ENCODE measurements at regions not wholly inside any gene's neighbourhood (a gene's known extent, or its start where the extent isn't known, plus 50 kb on each side); places are given as distances from the start of the nearest gene placed in this dataset.

- DNase-seq = no peak
Measured at GRCh38 chr5:97406946-97407676, 224.1 kb upstream of the RIOK2 start.

- no peak for DNase-seq
Measured at GRCh38 chr5:97408331-97408730, 225.3 kb upstream of the RIOK2 start.

GRCh38 chr5:97412959-97413358 is 229.9 kb upstream of the RIOK2 start:
- no peak for DNase-seq

- DNase-seq = no peak
Measured at GRCh38 chr5:97417986-97418385, 234.9 kb upstream of the RIOK2 start.

GRCh38 chr5:97418462-97418861 is 235.4 kb upstream of the RIOK2 start:
- DNase-seq = no peak

GRCh38 chr5:97420646-97421045 is 237.6 kb upstream of the RIOK2 start:
- no peak for DNase-seq

- DNase-seq = no peak
Measured at GRCh38 chr5:97422678-97423077, 239.6 kb upstream of the RIOK2 start.

- peak in 1 of 5 donors; percentile 4 for DNase-seq
Measured at GRCh38 chr5:97425511-97425910, 242.5 kb upstream of the RIOK2 start.

DNA sequence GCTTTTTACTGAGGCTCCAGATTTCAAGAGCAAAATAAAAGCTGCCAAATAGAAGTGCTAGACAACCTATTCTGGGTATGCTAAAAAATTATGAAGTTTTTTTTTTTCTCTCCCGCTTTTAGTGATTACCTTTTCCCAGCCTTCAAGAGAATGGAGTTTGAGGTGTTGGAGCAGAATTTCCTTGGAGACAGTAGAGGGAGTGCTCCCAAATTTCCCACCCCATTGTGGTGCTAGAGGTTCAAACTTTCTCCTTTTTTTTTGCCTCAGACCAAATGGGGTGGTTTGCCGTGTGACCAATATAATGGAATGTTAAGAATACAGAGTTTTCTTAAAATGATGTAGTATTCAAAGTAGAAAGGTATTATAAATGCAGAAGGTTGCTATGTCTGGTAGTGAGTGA is 244.2 kb upstream of the RIOK2 start:
- no peak for DNase-seq

DNA sequence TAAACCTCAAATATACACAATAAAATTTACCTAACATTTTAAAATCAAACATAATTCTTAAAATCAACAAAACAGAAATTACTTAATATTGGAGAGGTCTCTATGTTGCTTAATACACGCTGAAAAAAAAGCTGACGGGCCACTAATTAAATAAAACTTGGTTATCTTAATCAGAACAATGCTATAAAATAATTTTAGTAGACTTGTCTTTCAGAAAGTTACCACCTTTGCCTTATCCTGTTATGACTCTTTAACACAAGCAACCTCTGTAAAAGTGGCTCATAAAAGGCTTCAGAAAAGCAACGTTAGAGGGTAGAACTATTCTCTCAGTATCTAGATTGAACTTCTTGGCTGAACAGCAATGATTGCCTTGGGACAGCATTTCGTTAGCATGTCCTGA is 251.0 kb upstream of the RIOK2 start:
- no peak for DNase-seq

DNA sequence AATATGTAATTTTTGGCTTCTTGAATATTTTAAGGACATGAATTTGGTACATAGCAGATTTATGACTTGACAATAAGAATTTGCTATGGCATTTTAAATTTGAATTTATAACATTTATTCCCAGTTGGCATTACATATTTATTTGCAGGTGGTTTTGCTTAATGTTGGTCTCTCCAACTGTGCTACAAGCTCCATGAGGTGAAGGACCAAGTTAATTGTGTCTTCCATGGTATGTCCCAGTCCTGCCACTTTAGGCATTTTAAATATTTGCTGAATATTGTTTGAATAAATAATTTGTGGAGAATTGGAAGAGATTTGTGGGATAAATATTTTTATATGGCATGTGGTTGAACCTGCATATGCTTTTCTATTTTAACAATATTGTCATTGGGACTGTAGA is 253.4 kb upstream of the RIOK2 start:
- DNase-seq = no peak

DNA sequence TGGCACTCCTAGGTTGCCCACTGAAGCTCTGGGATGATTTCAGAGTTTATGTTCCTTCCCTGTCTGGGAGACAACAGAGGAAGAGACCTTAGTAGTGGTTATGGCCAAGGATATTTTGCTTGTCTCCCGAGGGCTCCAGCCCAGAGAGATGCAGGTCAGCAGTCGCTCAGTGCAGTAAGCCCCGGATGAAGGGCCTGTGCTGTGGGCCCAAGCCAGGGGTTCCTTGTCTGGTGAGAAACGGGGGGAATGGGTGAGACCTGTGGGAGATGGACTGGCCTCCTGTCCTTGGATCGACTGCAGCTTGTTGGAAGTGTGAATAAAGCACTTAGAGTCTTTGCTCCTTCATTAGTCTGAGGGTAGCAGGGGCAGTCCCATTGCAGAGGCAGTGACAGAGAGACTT is 260.7 kb upstream of the RIOK2 start:
- no peak for DNase-seq

DNA sequence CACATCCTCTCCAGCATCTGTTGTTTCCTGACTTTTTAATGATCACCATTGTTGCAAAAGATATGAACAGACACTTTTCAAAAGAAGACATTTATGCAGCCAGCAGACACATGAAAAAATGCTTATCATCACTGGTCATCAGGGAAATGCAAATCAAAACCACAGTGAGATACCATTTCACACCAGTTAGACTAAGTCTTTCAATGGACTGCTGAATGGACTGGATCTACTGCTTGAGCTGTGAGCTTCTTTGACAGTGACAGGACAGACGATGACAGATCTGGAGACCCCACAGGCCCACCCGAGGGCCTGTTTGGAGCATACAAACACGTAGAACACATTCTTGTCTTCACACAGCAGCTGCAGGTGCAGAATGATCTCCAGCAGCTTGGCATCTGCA is 266.1 kb upstream of the RIOK2 start:
- DNase-seq = no peak

DNA sequence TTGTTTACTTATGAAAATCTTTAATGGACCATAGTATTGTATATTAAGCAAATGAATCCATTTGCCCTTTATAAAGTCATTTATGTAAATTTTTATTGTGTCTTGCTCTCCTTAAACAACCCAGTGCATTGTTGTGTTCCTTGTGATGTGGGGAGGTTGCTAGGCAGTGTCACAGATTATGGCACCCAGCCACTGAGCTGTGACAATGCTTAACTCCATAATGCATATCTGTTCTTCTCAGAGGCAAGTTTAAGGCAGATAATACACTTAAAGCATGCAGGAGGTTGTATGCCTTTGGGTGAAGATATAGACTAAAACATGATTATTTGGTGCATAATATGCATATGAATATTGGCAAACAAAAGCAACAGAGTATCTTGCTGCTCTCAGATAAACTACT is 269.6 kb upstream of the RIOK2 start:
- no peak for DNase-seq

DNA sequence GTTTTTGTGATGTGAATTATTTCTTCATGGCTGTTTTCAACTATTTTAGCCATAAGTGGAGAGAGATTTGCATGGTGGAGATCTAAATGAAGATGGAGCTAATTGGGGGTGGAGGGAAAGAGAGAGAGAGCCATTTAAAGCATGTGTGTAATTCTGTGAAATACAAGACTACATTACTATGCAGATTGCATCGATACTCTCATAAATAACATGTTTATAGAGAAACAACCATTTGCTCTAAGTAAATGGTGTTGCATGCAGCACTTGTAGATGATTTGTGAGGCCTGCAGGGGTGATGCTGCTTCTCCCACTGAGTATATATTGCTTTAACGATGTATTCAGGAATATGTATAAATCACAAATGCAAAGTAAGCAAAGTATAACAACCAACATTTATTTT is 270.2 kb upstream of the RIOK2 start:
- no peak for DNase-seq

- no peak for DNase-seq
Measured at GRCh38 chr5:97454015-97454414, 271.0 kb upstream of the RIOK2 start.

- DNase-seq = no peak
Measured at GRCh38 chr5:97455996-97456395, 272.9 kb upstream of the RIOK2 start.

DNA sequence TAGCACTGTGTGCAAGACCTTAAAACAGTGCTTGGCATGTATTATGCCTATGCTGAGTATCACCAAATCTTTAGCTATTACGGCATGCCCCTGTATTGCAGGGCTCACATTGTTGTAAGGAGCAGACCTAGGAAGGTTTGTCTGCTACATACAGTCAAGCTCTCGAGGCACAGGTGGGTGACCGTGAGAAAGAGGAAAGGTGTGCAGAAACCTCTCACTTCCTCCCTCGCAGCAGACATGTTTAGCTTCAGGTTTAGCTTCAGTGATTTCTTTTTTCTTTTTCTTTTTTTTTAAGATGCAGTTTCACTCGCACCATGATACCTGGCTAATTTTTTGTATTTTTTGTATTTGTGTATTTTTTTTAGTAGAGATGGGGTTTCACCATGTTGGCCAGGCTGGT is 275.8 kb upstream of the RIOK2 start:
- no peak for DNase-seq

DNA sequence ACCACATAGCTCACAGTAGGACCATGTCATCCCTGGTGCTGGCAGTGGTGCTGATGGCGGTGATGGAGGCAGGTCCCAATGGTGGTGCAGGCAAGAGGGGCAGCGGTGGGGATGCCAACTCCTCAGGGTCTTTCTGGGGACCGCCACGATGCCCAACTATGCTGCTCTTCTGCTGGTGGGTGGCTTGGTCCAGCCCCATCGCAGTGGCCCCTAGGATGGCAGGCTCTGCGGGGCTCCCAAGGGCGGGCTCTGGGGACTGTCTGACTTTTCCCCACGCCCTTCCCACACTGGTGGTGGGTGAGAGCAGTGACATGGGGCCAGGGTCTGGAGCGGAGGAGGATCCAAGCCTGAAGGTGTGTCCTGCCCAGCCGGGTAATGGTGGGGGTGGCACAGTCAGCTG is 288.9 kb upstream of the RIOK2 start:
- DNase-seq = no peak

DNA sequence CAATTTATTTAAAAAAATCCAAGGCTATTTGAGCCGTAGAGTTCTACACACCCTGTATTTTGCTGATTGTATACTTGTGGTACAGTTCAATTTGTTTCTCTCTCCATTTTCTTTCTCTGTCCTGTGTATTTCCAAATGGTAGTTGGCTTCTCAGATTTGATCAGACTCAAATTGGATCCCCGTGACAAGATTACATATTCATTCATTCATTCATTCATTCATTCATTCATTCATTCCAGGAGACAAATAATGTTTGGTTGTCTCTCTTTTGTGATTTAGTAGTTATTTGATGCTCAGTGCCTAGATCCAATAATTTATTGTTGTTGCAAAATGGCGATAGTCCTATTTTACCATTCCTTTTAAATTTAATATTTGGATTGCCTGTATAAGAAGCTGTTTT is 292.8 kb upstream of the RIOK2 start:
- no peak for DNase-seq

DNA sequence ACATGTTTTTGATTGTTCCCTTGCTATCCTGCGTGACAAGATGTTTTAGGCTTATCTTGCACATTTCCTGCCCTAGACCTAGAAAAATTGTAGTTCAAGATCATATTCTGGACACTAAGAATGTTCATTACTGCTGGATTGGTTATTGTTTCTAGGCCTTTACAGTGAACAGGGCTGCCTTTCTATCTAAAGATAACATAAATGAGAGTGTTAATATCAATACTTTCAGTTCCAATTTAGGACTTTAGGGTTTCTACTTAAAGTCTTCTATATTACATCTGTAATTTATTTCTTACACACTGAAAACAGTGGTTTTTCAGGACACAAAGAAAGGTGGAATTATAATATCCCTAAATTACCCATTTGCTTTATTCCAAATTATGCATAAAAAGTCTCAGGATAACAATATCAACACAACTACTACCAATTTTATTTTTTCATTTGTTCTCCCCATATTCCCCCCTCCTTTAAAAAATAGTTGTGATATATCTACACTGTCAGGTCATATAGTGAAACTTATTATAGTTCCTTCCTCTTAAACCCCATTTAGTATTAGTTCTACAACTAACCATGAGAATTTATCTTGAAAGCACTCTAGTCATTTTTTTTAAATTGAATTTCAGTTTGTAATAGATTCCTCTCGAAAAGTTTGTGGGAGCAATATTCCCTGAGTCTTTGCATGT is 293.9 kb upstream of the RIOK2 start:
- DNase-seq = no peak

GRCh38 chr5:97478483-97478882 is 295.4 kb upstream of the RIOK2 start:
- no peak for DNase-seq

DNA sequence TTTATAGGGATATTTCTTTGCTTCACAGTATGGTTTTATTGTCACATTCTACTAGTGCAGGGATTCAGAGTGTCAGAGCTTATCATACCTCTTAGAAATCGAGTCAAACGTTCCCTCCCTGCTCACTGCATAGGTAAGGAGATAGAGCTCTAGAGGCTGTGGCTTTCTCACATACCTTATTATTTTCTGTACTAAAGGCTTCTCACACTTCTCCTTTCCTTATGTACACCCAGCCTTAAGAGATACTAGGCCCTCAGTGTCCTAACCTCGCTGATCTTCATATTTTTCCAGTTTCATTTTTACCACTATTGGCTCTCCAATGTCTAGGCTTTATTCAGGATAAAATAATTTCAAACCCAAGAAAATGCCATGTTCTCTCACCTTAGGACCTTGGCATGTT is 297.3 kb upstream of the RIOK2 start:
- DNase-seq = no peak

DNA sequence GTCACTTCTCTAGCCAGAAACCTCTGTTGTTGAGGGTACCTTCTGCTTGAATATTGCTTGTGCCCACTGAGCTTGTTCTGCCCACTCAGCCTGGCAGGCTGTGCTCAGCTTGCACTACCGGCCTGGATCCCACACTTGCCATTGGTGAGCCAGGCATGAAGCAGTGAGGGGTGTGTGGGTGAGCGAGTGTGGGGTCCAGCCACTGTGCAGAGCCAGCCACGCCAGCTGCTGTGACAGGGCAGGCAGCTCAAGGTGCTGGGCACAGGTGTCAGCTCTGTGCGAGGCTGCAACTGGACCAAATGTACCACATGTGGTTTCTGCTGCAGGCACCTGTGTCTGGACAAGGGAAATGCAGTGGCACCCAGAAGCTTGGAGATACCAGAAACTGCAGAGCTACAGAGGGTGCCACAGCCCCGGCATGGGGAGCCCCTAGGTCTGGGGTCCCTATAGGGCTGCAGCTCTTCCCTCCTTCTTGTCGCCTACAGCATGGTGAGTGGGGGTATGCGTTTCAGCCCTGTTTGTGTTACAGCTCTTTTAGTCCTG is 305.1 kb upstream of the RIOK2 start:
- DNase-seq = no peak

All from T-helper 1 cell (primary cell).